TTC549 (cell line): ENCODE measurements at regions not wholly inside any gene's neighbourhood (a gene's known extent, or its start where the extent isn't known, plus 50 kb on each side); places are given as distances from the start of the nearest gene placed in this dataset.

ENCODE experiments used
- FAIRE-seq: peaks from 2 replicates; lab custom pipeline; 2012; peaks lifted over from hg19 to GRCh38; lab: Jason Lieb, UNC

DNA sequence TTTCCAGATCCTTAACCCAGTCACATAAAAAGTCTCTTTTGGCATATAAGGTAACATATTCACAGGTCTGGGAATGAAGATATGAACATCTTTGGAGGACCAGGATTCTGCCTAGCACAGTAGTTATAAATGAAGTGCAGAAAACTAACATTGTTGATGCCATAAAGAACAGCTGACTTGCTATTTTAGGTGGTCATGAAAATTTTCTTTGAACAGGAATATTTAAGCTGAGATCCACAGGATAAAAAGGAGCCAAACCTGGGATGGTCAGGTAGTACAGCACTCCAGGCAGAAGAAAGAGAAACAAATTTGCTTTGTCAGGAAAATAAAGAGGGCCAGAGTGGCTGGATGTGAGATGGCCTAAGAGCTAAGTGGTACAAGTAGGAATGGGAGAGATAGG lies 80.0 kb downstream of the CENPW start:
- FAIRE-seq = no peak

DNA sequence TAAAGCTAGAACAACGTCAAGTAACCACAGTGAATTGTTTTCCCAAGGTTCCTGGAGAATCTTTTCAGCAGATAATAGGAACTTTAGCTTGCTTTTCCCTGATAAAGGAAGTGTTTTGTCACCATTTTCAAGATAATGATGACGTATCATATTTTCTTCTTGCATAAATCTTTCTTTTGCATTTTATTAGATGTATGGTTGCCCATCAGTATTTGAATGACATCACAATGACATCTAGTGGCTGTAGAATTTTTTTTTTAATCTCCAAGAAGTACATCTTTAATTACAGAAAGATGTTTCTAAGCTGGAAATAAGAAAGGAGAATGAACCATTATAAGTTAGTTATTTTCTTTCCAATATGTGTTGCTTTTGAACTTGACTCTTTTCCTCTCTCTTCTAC lies 83.0 kb downstream of the CENPW start:
- no peak for FAIRE-seq

DNA sequence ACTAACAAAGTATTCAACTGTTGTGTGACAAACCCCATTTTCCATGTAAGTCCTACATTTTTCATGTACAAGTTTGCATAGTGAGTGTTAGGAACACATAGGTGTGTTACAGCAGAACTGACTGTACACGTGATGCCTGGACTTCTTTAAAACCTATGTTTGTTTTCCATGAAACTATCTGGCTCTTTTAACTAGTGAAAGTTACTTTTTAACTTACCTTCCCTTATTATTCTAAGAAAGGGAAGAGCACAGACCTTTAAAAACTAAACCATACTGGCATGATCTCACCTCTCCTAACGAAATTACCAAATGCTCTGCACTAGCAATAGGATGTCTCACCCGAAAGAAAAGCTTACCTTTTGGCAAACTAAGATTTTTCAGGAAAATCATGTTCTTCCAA lies 87.8 kb downstream of the CENPW start:
- no peak for FAIRE-seq

DNA sequence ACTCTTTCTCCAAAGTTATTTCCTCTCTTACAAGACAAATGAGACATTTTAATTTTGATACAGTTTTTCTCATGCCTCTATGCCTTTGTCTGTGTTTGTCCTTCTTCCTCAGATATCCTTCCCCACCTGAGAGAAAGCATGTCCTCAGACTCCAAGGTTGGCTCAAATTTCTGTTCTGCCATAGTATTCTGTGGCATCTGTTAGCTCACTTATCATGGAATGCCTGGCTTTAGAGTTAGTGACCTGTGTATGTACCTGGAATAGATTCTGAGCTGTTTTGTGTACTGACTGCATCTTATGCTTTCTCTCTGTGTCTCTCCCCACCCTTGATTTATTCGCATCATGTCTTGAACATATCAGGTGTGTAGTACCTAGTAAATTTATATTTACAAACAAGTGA lies 90.0 kb downstream of the CENPW start:
- no peak for FAIRE-seq

DNA sequence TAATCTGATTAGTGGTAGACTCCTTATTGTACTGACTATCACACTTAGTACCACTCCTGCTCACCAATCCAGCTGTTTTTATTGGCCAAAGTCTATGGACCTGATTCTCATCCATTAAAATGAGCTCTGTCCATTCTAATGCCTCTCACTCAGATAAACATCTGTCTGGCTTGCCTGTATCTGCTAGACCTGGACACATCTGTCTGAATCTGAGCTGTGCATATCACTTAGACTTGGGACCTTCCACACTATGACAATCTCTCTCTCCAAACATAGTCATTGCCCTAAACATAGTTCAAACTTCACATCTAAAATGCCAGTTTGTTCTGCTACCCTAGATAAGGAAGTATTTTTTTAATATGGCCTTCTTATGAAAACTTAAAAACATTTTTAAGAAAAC lies 92.6 kb downstream of the CENPW start:
- FAIRE-seq = no peak

DNA sequence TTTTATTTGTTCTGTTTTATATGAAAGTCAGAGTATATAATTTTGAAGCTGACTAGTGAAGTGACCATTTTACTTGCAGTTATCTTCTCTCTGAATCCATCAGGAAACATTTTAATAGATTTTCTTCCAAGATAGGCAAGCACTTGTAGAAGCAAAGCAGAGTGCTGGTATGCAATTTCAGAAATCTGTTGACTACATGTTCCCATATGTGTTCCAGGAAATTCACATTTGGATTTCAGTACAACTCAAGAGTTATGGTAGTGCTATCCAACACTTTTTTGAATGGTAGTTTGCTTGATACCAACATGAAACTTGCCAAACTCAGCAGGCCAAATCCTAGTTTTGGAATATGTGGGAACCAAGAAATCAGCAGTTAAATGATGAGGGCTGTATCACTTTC lies 94.0 kb downstream of the CENPW start:
- FAIRE-seq = no peak

DNA sequence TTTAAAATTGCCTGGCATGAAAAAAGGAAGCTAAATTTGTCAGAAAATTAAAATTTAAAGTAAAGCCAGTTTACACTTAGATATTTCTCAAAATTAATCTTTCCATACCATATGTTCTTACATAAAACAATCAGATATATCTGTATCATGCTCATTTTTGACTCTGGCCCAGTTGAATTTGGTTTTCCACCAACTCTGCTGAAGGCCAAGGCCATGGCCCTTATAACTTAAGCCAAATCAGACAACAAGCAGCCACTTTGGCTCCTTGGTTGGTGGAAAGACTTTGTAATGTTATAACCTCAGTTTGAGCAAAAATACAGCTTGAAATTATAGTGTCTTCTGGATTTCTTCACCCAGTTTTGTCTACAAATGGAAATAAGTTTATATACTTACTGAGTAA lies 97.3 kb downstream of the CENPW start:
- no peak for FAIRE-seq

DNA sequence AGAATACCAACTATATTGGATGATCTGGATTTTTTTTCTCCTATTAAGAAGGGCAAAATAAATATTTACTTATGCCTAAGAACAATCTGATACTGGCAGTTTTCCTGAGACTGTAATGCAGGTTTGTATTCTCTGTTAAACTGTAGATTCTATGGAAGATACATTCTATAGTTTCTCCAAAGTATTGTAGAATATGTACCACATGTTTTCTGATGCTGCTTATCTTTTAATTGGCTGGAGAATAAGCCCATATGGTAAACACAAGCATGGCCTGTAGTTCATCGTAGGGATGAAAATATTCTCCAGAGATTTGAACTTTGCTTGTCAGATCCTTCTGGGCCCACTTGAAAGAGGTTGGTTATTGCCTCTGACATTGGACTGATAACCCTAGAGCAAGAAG lies 99.1 kb downstream of the CENPW start:
- no peak for FAIRE-seq

DNA sequence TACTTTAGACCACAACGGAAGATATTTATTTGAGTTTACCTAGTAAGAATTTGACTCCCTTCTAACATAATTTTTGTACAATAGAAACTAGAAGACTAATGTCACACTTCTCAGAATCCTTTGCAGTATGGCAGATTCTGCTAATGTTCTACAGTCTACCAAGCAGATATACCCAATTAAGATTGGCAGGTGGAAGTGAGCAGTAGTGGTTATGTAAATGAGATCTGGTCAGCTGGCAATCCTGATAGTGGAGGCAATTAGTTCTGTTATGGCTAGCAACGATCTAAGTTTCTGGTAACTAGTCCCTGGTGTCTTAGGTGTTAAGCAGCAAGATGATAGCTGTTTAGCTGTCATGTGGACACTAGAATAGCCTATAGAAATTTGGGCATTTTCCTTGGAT lies 101.0 kb downstream of the CENPW start:
- no peak for FAIRE-seq

DNA sequence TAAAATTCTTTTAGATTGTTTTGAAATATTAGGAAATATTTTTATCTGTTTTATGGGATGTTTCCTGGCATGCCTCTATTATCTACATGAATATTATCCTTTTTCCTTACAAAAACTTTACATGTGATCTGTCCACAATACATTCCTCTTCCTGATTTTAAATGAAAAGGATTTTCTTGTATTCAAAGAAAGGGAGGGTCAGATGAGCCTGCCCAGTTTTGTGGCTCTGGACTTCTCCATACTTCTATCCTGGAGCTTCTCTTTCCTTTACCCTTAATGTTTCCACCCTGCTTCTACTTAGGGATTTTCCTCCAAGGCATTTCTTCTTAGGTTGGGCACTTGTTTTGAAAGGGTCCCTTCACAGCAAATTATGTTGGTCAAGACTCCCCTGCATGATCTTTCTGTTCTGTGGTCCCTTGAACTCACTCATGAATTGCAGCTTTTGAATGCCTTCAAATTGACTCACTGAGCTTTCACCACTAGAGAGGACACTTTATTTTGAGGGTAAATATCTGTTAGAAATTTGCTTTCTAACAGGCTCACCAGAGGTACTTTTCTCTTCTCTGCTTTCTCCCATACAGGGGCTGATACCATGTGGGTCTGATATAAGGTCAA lies 104.9 kb downstream of the CENPW start:
- no peak for FAIRE-seq

DNA sequence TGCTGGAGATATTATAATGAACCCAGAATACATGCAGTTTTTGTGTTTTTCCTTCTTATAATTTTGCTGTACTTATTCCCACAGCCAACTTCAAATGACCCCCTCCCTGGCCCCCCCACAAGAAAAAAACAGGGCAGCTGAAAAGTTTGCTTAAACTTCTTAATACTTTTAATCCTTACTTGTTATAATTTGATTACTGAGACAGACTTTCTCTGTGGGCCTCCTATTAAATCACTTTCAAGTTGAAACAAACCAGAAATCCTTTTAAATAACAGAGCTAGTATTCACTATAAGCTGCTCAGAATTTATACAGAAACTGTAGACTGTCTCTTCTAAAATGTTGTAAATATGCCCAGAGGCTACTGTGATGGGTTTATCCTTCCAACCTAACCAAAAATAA lies 106.3 kb downstream of the CENPW start:
- FAIRE-seq = no peak

DNA sequence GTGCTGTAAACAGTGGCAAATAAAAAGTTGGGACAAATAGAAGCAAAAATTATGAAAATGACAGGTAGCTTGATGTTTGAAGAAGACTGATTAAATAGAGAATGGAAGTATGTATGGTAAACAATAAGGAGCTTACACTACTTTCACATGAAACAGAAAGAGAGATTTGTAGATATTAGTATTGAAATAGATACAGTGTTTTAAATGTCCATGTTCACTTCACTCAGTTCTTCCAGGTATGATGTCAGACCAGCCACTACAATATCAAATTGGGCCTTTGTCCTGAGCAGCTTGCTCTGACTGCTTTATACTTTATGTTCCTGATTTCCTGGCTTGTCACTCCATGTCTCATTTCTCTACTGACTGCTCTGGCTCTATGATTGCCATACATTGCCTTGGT lies 107.5 kb downstream of the CENPW start:
- FAIRE-seq = no peak

DNA sequence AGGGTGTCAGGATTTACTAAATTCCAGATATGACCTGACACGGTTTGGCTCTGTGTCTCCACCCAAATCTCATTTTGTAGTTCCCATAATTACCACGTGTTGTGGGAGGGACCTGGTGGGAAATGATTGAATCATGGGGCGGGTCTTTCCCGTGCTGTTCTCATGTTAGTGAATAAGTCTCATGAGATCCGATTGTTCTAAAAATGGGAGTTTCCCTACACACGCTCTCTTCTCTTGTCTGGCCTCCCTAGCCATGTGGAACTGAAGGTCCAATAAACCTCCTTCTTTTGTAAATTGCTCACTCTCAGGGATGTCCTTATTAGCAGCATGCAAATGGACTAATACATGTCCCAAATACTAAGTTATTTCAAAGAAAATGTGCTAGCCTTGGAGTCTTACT lies 121.1 kb downstream of the CENPW start:
- no peak for FAIRE-seq

DNA sequence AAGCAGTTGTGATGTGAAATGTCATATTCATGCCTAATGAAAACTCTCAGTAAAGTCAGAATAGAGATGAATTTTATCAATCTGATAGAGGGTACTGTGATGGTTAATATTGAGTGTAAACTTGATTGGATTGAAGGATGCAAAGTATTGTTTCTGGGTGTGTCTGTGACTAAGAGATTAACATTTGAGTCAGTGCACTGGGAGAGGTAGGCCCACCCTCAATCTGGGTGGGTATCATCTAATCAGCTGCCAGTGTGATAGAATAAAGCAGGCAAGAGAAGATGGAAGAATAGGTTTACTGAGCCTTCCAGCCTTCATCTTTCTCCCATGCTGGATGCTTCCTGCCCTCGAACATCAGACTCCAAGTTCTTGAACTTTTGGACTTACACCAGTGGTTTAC lies 124.3 kb downstream of the CENPW start:
- no peak for FAIRE-seq

DNA sequence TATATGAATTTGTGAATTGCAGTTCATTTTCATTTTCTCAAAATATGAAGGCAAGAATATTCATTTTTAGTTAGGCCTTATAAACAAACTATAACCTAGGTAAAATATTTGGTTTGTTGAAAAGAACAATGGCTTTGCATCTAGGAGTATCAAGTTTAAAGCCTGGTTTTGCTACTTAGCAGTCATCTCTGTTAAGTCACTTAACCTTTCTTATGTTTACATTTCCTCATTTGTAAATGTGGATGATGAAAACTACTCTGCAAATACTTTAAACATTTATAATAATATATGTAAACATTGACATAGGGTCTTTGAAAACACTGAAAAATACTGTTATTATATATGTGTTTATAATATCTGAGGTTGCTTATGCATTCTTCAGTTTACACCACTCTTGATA lies 135.5 kb downstream of the CENPW start:
- no peak for FAIRE-seq

DNA sequence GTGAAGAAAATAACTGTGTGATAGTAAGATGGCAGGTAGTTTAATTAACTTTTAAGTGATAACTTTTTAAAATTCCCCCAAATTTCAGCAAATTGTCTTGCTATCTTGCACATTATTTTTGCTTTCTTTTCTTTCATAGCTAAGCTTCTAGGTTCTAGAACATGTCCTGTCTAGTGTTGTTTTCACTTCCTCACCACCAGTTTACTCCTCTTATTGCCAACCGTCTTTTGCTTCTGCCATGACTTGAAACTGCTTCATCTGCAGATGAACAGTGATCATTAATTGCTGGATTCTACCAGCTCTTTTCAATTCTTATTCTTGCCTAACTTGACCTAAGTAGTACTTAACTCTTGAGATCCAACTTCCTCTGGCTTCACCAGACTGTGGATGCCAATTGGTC lies 137.8 kb downstream of the CENPW start:
- FAIRE-seq = no peak

DNA sequence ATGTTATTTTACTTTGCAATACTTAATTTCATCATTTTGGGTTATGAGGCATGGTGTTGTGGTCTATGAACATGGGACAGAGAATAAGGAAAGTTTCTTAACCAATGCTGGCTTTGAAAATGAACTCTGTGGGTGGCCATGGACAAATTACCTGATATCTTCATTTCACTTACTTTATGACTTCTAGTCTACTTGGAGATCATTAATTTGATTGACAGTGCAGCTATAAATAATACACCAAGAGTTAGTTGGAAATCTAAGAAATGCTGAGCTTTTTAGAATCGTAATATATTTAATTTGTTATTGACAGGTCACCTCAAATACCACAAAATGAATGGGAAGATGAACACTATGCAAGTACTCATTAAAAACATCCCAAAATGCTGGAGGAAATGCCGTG lies 140.4 kb downstream of the CENPW start:
- FAIRE-seq = no peak

DNA sequence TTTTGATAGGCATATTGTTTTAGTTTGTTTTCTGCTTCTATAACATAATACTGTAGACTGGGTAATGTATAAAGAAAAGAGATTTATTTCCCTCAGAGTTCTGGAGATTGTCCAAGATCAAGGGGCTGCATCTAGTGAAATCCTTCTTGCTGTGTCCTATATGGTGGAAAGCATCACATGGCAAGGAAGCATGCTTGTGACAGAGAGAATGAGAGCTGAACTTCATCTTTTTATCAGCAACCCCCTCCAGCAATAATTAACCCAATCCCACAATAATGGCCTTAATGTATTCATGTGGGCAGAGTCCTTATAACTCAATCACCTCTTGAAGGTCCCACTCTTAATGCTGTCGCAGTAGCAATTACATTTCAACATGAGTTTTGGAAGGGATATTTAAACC lies 141.4 kb downstream of the CENPW start:
- FAIRE-seq = no peak

DNA sequence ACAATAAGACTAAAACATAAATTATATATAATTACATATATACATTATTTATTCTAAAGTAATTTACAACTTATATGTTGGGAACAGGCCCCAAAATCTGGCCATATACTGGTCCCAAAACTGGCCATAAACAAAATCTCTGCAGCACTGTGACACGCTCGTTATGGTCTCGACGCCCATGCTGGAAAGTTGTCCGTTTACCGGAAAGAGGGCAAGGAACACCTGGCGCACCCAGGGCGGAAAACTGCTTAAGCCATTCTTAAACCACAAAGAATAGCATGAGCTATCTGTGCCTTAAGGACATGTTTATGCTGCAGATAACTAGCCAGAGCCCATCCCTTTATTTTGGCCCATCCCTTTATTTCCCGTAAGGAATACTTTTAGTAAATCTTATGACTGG lies 164.9 kb downstream of the CENPW start:
- FAIRE-seq = no peak

DNA sequence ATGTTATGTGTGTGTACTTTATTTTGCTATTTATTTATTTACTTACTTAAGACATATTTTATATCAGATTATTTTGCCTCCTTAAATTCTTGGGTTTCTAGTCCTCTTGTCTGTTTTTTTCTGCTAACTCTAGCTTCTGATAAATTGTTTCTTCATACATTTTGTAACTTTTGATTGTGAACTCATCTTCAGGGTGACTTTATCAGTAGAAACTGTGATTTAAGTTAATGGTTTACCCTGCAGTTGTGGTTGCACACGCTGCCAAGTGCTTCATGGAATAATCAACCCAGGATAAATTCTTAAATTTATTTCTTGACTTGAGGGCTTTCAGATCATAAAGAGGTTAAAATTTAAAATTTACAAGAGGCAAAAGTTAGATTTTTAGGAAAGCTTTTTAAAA lies 173.3 kb downstream of the CENPW start:
- no peak for FAIRE-seq

DNA sequence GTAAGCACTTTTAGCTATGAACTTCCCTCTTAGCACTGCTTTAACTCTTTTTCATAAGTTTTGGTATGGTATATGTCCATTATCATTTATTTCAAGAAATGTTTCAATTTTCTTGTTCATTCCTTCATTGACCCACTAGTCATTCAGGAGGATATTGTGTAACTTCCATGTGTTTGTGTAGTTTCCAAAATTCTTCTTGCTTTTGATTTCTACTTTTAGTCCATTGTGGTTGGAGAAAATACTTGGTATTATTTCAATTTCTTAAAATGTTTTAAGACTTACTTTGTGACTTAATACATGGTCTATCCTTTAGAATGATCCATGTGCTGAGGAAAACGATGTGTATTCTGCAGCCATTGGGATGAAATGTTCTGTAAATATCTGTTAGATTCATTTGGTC lies 176.5 kb downstream of the CENPW start:
- FAIRE-seq = no peak

DNA sequence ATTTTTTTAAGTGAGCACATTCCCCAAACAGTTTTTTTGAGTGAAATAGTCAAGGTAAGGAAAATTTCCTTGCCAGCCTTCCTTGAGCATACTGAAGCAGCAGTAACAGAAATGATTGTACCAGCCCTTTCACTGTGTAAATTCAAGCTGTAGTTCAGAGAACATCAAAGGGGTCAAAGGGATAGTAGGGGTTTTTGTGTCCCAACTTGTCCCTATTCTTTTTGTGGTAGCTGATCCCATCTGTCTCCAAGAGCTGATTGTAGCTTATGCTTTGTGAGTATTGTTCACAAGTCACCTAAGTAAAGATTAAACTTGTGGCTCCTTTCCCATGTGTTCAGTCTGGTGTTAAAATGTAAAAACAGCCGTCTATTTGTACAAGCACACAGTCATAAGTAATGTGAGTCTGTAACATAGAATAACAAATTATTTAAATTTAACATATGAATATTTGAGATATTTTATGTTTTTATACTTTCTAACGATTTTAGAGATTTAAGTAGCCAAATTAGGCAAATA lies 185.0 kb downstream of the CENPW start:
- FAIRE-seq = no peak

DNA sequence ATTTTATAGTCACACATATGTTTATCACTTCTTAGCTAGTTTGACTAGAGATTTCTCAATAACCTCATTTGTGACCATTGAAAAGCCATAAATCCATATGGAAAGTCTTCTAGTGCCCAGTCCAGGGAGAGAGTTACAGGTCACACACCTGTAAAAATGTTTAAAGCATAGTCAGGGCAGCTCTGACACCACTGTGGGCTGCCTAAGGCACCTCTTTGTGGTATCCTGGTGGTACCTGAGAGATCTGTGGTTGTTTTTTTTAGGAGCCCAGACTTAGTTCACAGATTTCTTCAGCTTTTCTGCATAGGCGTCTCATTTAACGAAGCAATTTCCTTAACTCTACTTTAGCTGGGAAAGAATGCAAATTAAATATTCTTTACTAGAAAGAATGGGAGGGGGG lies 186.6 kb downstream of the CENPW start:
- FAIRE-seq = no peak

DNA sequence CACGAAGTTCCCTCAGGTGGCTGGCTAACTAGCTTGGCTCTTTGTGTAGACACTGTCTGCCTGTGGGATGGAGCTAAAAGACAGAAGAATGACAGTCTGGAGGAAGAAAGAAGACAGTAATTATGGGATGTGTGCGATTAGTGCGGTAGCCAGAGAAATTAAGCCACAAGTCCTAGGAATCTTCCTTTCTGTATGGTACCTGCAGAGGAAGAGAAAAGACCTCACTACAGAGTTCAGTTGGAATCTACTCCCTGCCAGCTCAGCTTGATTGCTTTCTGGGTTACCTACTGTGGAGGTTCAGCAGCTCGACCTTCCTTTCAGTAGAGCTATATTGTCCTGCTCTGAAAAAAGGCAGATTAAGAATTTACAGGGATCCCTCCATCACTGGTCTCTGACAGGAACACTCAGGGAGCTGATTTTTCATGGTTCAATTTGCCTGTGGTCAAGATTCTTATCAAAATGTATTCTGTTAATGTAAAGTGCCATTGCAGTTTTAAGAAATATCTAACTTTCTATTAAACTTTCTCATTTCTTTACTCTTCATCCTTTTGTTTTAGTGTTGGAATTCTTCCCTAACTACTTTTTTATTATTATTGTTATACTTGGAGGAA lies 187.2 kb downstream of the CENPW start:
- no peak for FAIRE-seq
